Bronchial epithelial cell (primary cell): ENCODE measurements at regions not wholly inside any gene's neighbourhood (a gene's known extent, or its start where the extent isn't known, plus 50 kb on each side); places are given as distances from the start of the nearest gene placed in this dataset.

Source experiments
- DNase-seq: peaks from one replicate; pipeline ENCODE4 v3.0.0-alpha.2; 2010; ENCODE audit warnings: low read depth
- FAIRE-seq: peaks from 2 replicates; lab custom pipeline; 2011; peaks lifted over from hg19 to GRCh38; lab: Jason Lieb, UNC
- H3K27me3 ChIP-seq: 2 replicates; pipeline ENCODE4 v1.5.1; 2011; ENCODE audit warnings: low read length; ENCODE audit not compliant: control insufficient read depth, insufficient read depth
- H3K36me3 ChIP-seq: 2 replicates; pipeline ENCODE4 v1.5.1; 2011; ENCODE audit warnings: low read length; ENCODE audit not compliant: control insufficient read depth, insufficient read depth
- H3K4me3 ChIP-seq: 2 replicates; pipeline ENCODE4 v1.5.1; 2011; ENCODE audit warnings: mild to moderate bottlenecking, low read depth, low read length, control low read depth
- CTCF ChIP-seq: IDR thresholded peaks from 2 replicates; pipeline ENCODE4 v1.5.1; 2011; ENCODE audit warnings: mild to moderate bottlenecking, moderate library complexity, low read length, control low read depth, inconsistent platforms; ENCODE audit not compliant: insufficient read depth, severe bottlenecking

- no peak for TF ChIP-seq CTCF
Observed at GRCh38 chr6:164812706-164813105, 496.7 kb downstream of the C6orf118 start.

GRCh38 chr6:164807125-164807524 is 502.3 kb downstream of the C6orf118 start:
- TF ChIP-seq CTCF, result no peak
- no peak for FAIRE-seq
- Histone ChIP-seq H3K36me3 (no peaks in the 10 kb centered on the region), H3K4me3 (no peak overlapping the region), H3K27me3 (no peaks in the 10 kb centered on the region)
- DNase-seq, result no peak

More at GRCh38 chr6:164812706-164813105, 496.7 kb downstream of the C6orf118 start:
- Histone ChIP-seq H3K27me3 (no peaks in the 10 kb centered on the region), H3K4me3 (no peak overlapping the region), H3K36me3 (no peaks in the 10 kb centered on the region)
- DNase-seq, result peak; percentile 92
- FAIRE-seq, result no peak

DNA sequence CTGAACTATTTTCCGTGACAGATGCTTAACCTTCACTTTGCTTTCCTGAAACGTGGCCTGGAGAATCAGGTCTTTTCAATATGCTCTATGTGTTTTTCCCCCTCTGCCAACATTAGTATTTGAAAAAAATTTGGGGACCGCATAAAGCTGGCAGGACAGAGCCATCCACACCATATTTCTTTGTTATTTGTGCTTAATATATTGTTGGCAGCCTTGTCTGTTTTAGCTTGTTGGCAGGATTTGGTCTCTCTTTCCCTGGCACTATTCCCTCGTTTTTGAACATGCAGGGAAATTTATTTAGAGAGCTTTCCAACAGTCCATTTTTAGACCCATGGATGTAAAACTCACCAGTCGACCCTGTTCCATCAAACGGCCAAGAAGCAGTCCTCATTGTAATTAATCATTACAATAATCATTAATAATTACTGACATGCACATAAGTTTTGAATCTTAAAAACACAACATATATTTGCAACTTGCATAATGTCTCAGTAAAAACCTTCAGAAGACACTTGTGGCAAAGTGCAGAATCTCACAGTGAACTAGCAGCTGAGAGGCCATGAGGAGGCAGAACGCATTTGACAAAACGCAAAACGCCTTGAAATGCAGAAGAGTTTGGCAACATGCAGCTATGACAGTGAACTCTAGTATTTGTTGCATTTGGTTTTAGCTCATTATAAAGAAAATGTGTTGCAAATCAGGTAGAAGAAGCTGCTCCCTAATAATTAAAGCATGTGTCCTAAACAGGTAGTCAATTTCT is 514.2 kb downstream of the C6orf118 start:
- no peak for TF ChIP-seq CTCF
- no peaks in the 10 kb centered on the region for H3K36me3 ChIP-seq
- no peak for FAIRE-seq
- DNase-seq, result no peak
- no peaks in the 10 kb centered on the region for H3K27me3 ChIP-seq
- H3K4me3 ChIP-seq, result no peak overlapping the region

GRCh38 chr6:164792666-164793065 is 516.7 kb downstream of the C6orf118 start:
- TF ChIP-seq CTCF, result no peak
- no peak for FAIRE-seq
- no peaks in the 10 kb centered on the region for H3K27me3 ChIP-seq
- no peaks in the 10 kb centered on the region for H3K36me3 ChIP-seq
- H3K4me3 ChIP-seq, result no peak overlapping the region
- DNase-seq, result no peak

DNA sequence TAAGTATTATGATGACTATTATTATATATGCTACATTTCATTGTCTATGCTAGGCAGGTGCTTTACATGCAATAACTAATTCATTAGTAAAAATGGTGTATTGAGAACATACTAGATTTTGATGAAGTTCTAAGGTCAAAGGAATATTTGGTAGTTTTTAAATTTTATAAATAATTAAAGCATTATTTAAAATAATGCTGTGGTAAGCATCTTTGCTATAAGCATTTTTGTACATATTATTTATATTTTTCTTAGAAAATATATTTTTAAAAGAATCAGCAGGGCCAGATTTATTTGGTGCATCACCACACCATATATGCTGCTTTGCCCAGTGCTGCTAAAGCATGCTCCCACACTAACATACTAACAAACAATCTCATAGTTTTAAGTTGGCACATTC is 517.9 kb downstream of the C6orf118 start:
- Histone ChIP-seq H3K4me3 (no peak overlapping the region), H3K27me3 (no peaks in the 10 kb centered on the region), H3K36me3 (no peaks in the 10 kb centered on the region)
- DNase-seq (no peak), FAIRE-seq (no peak)
- no peak for TF ChIP-seq CTCF

DNA sequence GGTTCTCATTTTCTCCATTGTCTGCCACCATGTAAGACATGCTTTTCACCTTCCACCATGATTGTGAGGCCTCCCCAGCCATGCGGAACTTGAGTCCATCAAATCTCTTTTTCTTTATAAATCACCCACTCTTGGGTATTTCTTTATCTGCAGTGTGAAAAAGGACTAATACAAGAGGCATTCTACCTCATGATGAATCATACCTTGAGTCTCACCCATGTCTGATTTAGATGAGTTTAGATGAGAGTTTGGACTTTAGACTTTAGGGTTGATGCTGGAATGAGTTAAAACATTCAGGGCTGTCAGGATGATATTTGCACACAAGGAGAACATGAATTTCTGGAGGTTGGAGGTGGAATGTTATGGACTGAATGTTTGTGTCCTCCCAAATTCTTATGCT is 545.6 kb downstream of the C6orf118 start:
- no peak for TF ChIP-seq CTCF

More for the DNA sequence above, 545.6 kb downstream of the C6orf118 start:
- H3K27me3 ChIP-seq, result no peaks in the 10 kb centered on the region
- peak; percentile 32 for DNase-seq
- no peaks in the 10 kb centered on the region for H3K36me3 ChIP-seq
- no peak overlapping the region for H3K4me3 ChIP-seq
- FAIRE-seq, result no peak
